H1 (cell line): ENCODE measurements at regions not wholly inside any gene's neighbourhood (a gene's known extent, or its start where the extent isn't known, plus 50 kb on each side); places are given as distances from the start of the nearest gene placed in this dataset.
"Not testable (repeated sequence)": the region's sequence is repeated elsewhere in the genome, so short reads cannot be mapped to it uniquely, and the experiment has no call there.

Experiments
- CTCF ChIA-PET: fragments of 300-600 bp; sonication (Branson Sonifier 250); formaldehyde crosslinking; loops from one replicate; lab custom pipeline; 2021; ENCODE audit not compliant: partially characterized antibody; lab: Charles Lee
- POLR2A ChIA-PET: fragments of 300-600 bp; sonication (Branson Sonifier 250); formaldehyde crosslinking; loops from one replicate; lab custom pipeline; 2021; ENCODE audit warnings: inconsistent platforms; ENCODE audit not compliant: partially characterized antibody; lab: Charles Lee
- DNase-seq, 2 experiments: peaks; one replicate each; pipeline versions ENCODE4 v3.0.0 to v3.0.0-alpha.2; 2010 to 2022; ENCODE audit warnings: low spot score in 2 of 2, low read depth in 1 of 2, mixed read lengths in 1 of 2
- FAIRE-seq: peaks from 2 replicates; lab custom pipeline; 2011; peaks lifted over from hg19 to GRCh38; lab: Jason Lieb, UNC
- H2AFZ ChIP-seq: 2 replicates; pipeline ENCODE4 v1.8.1; 2012; ENCODE audit warnings: low read length, inconsistent platforms
- H2AK5ac ChIP-seq: 2 replicates; pipeline ENCODE4 v1.6.1; 2013; ENCODE audit warnings: low read depth, low read length
- H2BK120ac ChIP-seq: replicated peaks from 2 replicates; pipeline ENCODE3; 2013; ENCODE audit warnings: low read depth, low read length, inconsistent platforms
- H2BK12ac ChIP-seq: 2 replicates; pipeline ENCODE4 v1.6.1; 2013; ENCODE audit warnings: low read depth, low read length
- H2BK15ac ChIP-seq: 2 replicates; pipeline ENCODE4 v1.6.1; 2013; ENCODE audit warnings: low read length
- H2BK20ac ChIP-seq: 2 replicates; pipeline ENCODE4 v1.6.1; 2013; ENCODE audit warnings: low read length
- H2BK5ac ChIP-seq: 2 replicates; pipeline ENCODE4 v1.6.1; 2013; ENCODE audit warnings: low read depth, low read length
- H3K14ac ChIP-seq: 2 replicates; pipeline ENCODE4 v1.6.1; 2013; ENCODE audit warnings: inconsistent platforms; ENCODE audit not compliant: insufficient read length
- H3K18ac ChIP-seq: 2 replicates; pipeline ENCODE4 v1.6.1; 2013; ENCODE audit warnings: low read length; ENCODE audit errors: extremely low read depth
- H3K23ac ChIP-seq: 2 replicates; pipeline ENCODE4 v1.6.1; 2013; ENCODE audit warnings: inconsistent platforms; ENCODE audit not compliant: insufficient read length
- H3K23me2 ChIP-seq: 2 replicates; pipeline ENCODE4 v1.6.1; 2013; ENCODE audit warnings: low read depth, low read length
- H3K27ac ChIP-seq: 2 replicates; pipeline ENCODE4 v1.6.1; 2011; ENCODE audit warnings: low read depth, low read length, inconsistent platforms
- H3K27me3 ChIP-seq, 4 experiments: replicated peaks in 1 of 4; 1 replicate in 1 of 4; 2 replicates in 3 of 4; pipeline versions ENCODE4 v1.6.1 to v1.8.1; 2011 to 2013; ENCODE audit warnings: low read length in 3 of 4, mild to moderate bottlenecking in 3 of 4, inconsistent platforms in 2 of 4, mixed read lengths in 2 of 4, moderate library complexity in 1 of 4; ENCODE audit not compliant: control insufficient read depth in 3 of 4, insufficient read depth in 3 of 4; ENCODE audit errors: extremely low read depth in 1 of 4
- H3K36me3 ChIP-seq, 4 experiments: 2 replicates each; pipeline versions ENCODE4 v1.6.1 to v1.8.1; 2011 to 2013; ENCODE audit warnings: mild to moderate bottlenecking in 4 of 4, low read length in 3 of 4, moderate library complexity in 2 of 4, control low read depth in 1 of 4, inconsistent platforms in 1 of 4; ENCODE audit not compliant: insufficient read depth in 4 of 4, control insufficient read depth in 2 of 4
- H3K4ac ChIP-seq: replicated peaks from 2 replicates; pipeline ENCODE3; 2013; ENCODE audit warnings: low read length, low read depth, mixed read lengths, inconsistent platforms; ENCODE audit not compliant: insufficient read length
- H3K4me1 ChIP-seq, 4 experiments: replicated peaks in 1 of 4; 1 replicate in 1 of 4; 2 replicates in 3 of 4; pipeline versions ENCODE4 v1.6.1 to v1.8.1; 2011 to 2013; ENCODE audit warnings: low read length in 3 of 4, inconsistent platforms in 2 of 4, mixed read lengths in 1 of 4; ENCODE audit not compliant: insufficient read depth in 4 of 4, control insufficient read depth in 3 of 4
- H3K4me2 ChIP-seq, 2 experiments: 2 replicates each; pipeline versions ENCODE4 v1.6.1 to v1.8.1; 2011 to 2013; ENCODE audit warnings: low read depth in 2 of 2, low read length in 2 of 2, control low read depth in 1 of 2, inconsistent platforms in 1 of 2, mild to moderate bottlenecking in 1 of 2; ENCODE audit not compliant: insufficient read depth in 1 of 2
- H3K4me3 ChIP-seq, 4 experiments: fragments of 200-600, 300-600 bp in 1 of 4; sonication (generic), shearing (Covaris generic), sonication (Bioruptor Twin) in 1 of 4; 2 replicates each; pipeline versions ENCODE4 v1.5.1 to v1.8.1; 2011 to 2016; ENCODE audit warnings: low read length in 4 of 4, low read depth in 3 of 4, control low read depth in 2 of 4, inconsistent platforms in 2 of 4, mild to moderate bottlenecking in 2 of 4, mixed read lengths in 1 of 4, moderate library complexity in 1 of 4; ENCODE audit not compliant: insufficient read depth in 2 of 4; ENCODE audit errors: extremely low read depth in 1 of 4
- H3K56ac ChIP-seq: replicated peaks from 2 replicates; pipeline ENCODE3; 2013; ENCODE audit warnings: low read depth, mild to moderate bottlenecking, mixed read lengths, low read length, inconsistent platforms; ENCODE audit not compliant: insufficient read length
- H3K79me1 ChIP-seq: 2 replicates; pipeline ENCODE4 v1.6.1; 2013; ENCODE audit warnings: low read depth, low read length, control low read depth
- H3K79me2 ChIP-seq, 2 experiments: 2 replicates each; pipeline versions ENCODE4 v1.6.1 to v1.8.1; 2012 to 2013; ENCODE audit warnings: low read length in 2 of 2, mild to moderate bottlenecking in 2 of 2, inconsistent platforms in 1 of 2; ENCODE audit not compliant: insufficient read depth in 2 of 2, control insufficient read depth in 1 of 2
- H3K9ac ChIP-seq, 4 experiments: replicated peaks in 1 of 4; 1 replicate in 1 of 4; 2 replicates in 3 of 4; pipeline versions ENCODE4 v1.6.1 to v1.8.1; 2011 to 2013; ENCODE audit warnings: low read depth in 3 of 4, low read length in 3 of 4, control low read depth in 2 of 4, mild to moderate bottlenecking in 2 of 4, moderate library complexity in 2 of 4, inconsistent platforms in 1 of 4; ENCODE audit errors: extremely low read depth in 1 of 4
- H3K9me3 ChIP-seq, 2 experiments: 2 replicates each; pipeline versions ENCODE4 v1.6.1 to v1.8.1; 2012 to 2013; ENCODE audit warnings: mild to moderate bottlenecking in 2 of 2, moderate library complexity in 2 of 2, control low read depth in 1 of 2, inconsistent platforms in 1 of 2, low read depth in 1 of 2, low read length in 1 of 2, mixed read lengths in 1 of 2; ENCODE audit not compliant: insufficient read depth in 2 of 2
- H4K20me1 ChIP-seq, 2 experiments: replicated peaks in 1 of 2; 2 replicates each; pipeline versions ENCODE3 to v1.8.1; 2011 to 2013; ENCODE audit warnings: inconsistent platforms in 2 of 2, low read length in 2 of 2, mild to moderate bottlenecking in 1 of 2; ENCODE audit not compliant: insufficient read depth in 2 of 2, control insufficient read depth in 1 of 2
- H4K5ac ChIP-seq: 2 replicates; pipeline ENCODE4 v1.6.1; 2013; ENCODE audit warnings: low read length, low read depth, mixed read lengths, inconsistent platforms; ENCODE audit not compliant: insufficient read length
- H4K8ac ChIP-seq: 2 replicates; pipeline ENCODE4 v1.8.0; 2013; ENCODE audit warnings: mild to moderate bottlenecking, moderate library complexity, low read length, inconsistent platforms; ENCODE audit not compliant: insufficient read depth; ENCODE audit errors: extremely low read depth
- H4K91ac ChIP-seq: replicated peaks from 2 replicates; pipeline ENCODE3; 2013; ENCODE audit warnings: low read length, mixed read lengths, inconsistent platforms; ENCODE audit not compliant: insufficient read length
- WGBS, 2 experiments: shearing (Covaris generic) in 1 of 2; methylation state at CpG; one replicate each; pipeline versions ENCODE4 v1.1.6 to v1.1.7; 2013 to 2015; ENCODE audit warnings: low lambda C conversion rate in 2 of 2, mixed read lengths in 2 of 2, inconsistent platforms in 1 of 2, low coverage in 1 of 2, missing lambda C conversion rate in 1 of 2; ENCODE audit not compliant: insufficient replicate concordance in 2 of 2, insufficient coverage in 1 of 2, insufficient read length in 1 of 2; ENCODE audit errors: extremely low coverage in 1 of 2, missing lambda C conversion rate in 1 of 2; 5-methylcytosine and 5-hydroxymethylcytosine counted together

GRCh38 chr2:9726016-9726415, 95.2 kb upstream of the YWHAQ start:
- H2BK15ac ChIP-seq, H2AFZ ChIP-seq, H2BK20ac ChIP-seq, H4K20me1 ChIP-seq, FAIRE-seq, H3K79me1 ChIP-seq, H2BK120ac ChIP-seq, CTCF ChIA-PET, H3K4me2 ChIP-seq, H3K79me2 ChIP-seq, H3K9me3 ChIP-seq, H3K9ac ChIP-seq, H2BK5ac ChIP-seq, H3K23me2 ChIP-seq, H3K27ac ChIP-seq, H3K4ac ChIP-seq, POLR2A ChIA-PET, H4K5ac ChIP-seq, H3K4me3 ChIP-seq, H3K27me3 ChIP-seq, H4K91ac ChIP-seq, H3K4me1 ChIP-seq, H3K23ac ChIP-seq, H3K56ac ChIP-seq, H2AK5ac ChIP-seq, H3K18ac ChIP-seq, DNase-seq, H2BK12ac ChIP-seq, H3K36me3 ChIP-seq, H3K14ac ChIP-seq, H4K8ac ChIP-seq: not testable (repeated sequence)
- 95% methylated on average over 3 of the region's 3 CpGs; no CpG with 5 or more reads in 1 of the 2 experiments for WGBS, 2 experiments

GRCh38 chr2:9730523-9730922, 99.7 kb upstream of the YWHAQ start:
- H3K4me2 ChIP-seq, H3K79me2 ChIP-seq, DNase-seq, H4K91ac ChIP-seq, H2BK12ac ChIP-seq, H3K23me2 ChIP-seq, H4K20me1 ChIP-seq, H4K8ac ChIP-seq, H3K4me1 ChIP-seq, H2BK5ac ChIP-seq, H2BK120ac ChIP-seq, H3K23ac ChIP-seq, H2BK15ac ChIP-seq, H3K56ac ChIP-seq, H3K79me1 ChIP-seq, H3K4me3 ChIP-seq, H3K14ac ChIP-seq, CTCF ChIA-PET, H3K9ac ChIP-seq, H3K18ac ChIP-seq, FAIRE-seq, H3K4ac ChIP-seq, H2AK5ac ChIP-seq, H3K27me3 ChIP-seq, H3K36me3 ChIP-seq, H3K27ac ChIP-seq, H4K5ac ChIP-seq, H2BK20ac ChIP-seq, H3K9me3 ChIP-seq: not testable (repeated sequence)
- peak overlapping the region; percentile 58; the same call in 1 of the 2 replicates for H2AFZ ChIP-seq
- POLR2A ChIA-PET = interaction anchor here (1.3 kb wide), 2 partner anchors 100 kb away, joined by 3 to 4 read pairs; partner anchors contain the start of gene YWHAQ
- WGBS, 2 experiments = 94% methylated on average over 3 of the region's 4 CpGs; no CpG with 5 or more reads in 1 of the 2 experiments
